Prostate gland (tissue), 2 donors: ENCODE measurements at regions not wholly inside any gene's neighbourhood (a gene's known extent, or its start where the extent isn't known, plus 50 kb on each side); places are given as distances from the start of the nearest gene placed in this dataset.

Experiments
- CTCF ChIP-seq, 4 experiments: fragments of 200-600 bp in 2 of 4; fragments of 450-650 bp in 2 of 4; sonication (generic) in 2 of 4; IDR thresholded peaks; 1 replicate in 3 of 4; 2 replicates in 1 of 4; pipeline ENCODE4 v1.5.1; 2016 to 2019; ENCODE audit warnings: antibody characterized with exemption in 4 of 4, mild to moderate bottlenecking in 2 of 4, moderate library complexity in 2 of 4
- POLR2A ChIP-seq: fragments of 450-650 bp; IDR thresholded peaks from one replicate; pipeline ENCODE4 v1.6.1; 2016; ENCODE audit warnings: antibody characterized with exemption, mild to moderate bottlenecking

GRCh38 chr5:111563031-111563822 is 50.9 kb upstream of the STARD4 start:
- TF ChIP-seq CTCF (IDR thresholded peaks at IDR 0.05) = no peak
- no peak for TF ChIP-seq POLR2A
